Transverse colon (tissue), 3 donors: ENCODE measurements at regions not wholly inside any gene's neighbourhood (a gene's known extent, or its start where the extent isn't known, plus 50 kb on each side); places are given as distances from the start of the nearest gene placed in this dataset.

Experiments
- CTCF ChIP-seq, 5 experiments: fragments of 200-600 bp in 3 of 5; fragments of 450-650 bp in 2 of 5; sonication (generic) in 3 of 5; IDR thresholded peaks; 1 replicate in 2 of 5; 2 replicates in 3 of 5; pipeline ENCODE4 v1.5.1; 2016 to 2017; ENCODE audit warnings: antibody characterized with exemption in 5 of 5, inconsistent platforms in 3 of 5, mild to moderate bottlenecking in 2 of 5, moderate library complexity in 1 of 5
- EP300 ChIP-seq: sonication (generic); formaldehyde crosslinking; IDR thresholded peaks from one replicate; pipeline ENCODE4 v1.6.1; 2017; ENCODE audit warnings: antibody characterized with exemption, low read depth
- POLR2A ChIP-seq: fragments of 450-650 bp; IDR thresholded peaks from one replicate; pipeline ENCODE4 v1.6.1; 2016; ENCODE audit warnings: antibody characterized with exemption, mild to moderate bottlenecking, moderate library complexity

- TF ChIP-seq CTCF (IDR thresholded peaks at IDR 0.05), result no peak
- no peak for TF ChIP-seq POLR2A
- TF ChIP-seq EP300, result no peak
Measured at GRCh38 chr2:199206536-199206935, 251.2 kb downstream of the SATB2 start.
